ENCODE measurements at regions not wholly inside any gene's neighbourhood (a gene's known extent, or its start where the extent isn't known, plus 50 kb on each side); places are given as distances from the start of the nearest gene placed in this dataset.
"Not testable (repeated sequence)": the region's sequence is repeated elsewhere in the genome, so short reads cannot be mapped to it uniquely, and the experiment has no call there.

- no peak overlapping the region for H3K4me2 ChIP-seq
- H3K9ac ChIP-seq = no peak overlapping the region
- no peaks in the 10 kb centered on the region for H4K20me1 ChIP-seq
- no peaks in the 10 kb centered on the region for H3K27me3 ChIP-seq
- H3K4me3 ChIP-seq = no peak overlapping the region
- no peak for TF ChIP-seq Cebpa-rat (IDR thresholded peaks at IDR 0.05)
- no peaks in the 10 kb centered on the region for H3K9me3 ChIP-seq
- no peaks in the 10 kb centered on the region for H3K36me3 ChIP-seq
- no peaks in the 10 kb centered on the region for H3K4me1 ChIP-seq
- H3K27ac ChIP-seq = no peak overlapping the region
These were observed 129.2 kb upstream of the BNIP2 start for GRCh38 chr15:59818336-59818735.

- Histone ChIP-seq H3K36me3 (no peaks in the 10 kb centered on the region), H3K4me2 (no peak overlapping the region), H3K9me3 (no peaks in the 10 kb centered on the region), H3K4me3 (no peak overlapping the region), H4K20me1 (no peaks in the 10 kb centered on the region), H3K9ac (no peak overlapping the region), H3K4me1 (no peaks in the 10 kb centered on the region), H3K27me3 (no peaks in the 10 kb centered on the region), H3K27ac (no peak overlapping the region)
- TF ChIP-seq Cebpa-rat (IDR thresholded peaks at IDR 0.05) = no peak
These were observed 128.7 kb upstream of the BNIP2 start for GRCh38 chr15:59817834-59818233.

- no peak overlapping the region for H3K4me3 ChIP-seq
- no peaks in the 10 kb centered on the region for H3K9me3 ChIP-seq
- no peak for TF ChIP-seq Cebpa-rat (IDR thresholded peaks at IDR 0.05)
- no peaks in the 10 kb centered on the region for H3K27me3 ChIP-seq
- no peaks in the 10 kb centered on the region for H3K36me3 ChIP-seq
- no peaks in the 10 kb centered on the region for H4K20me1 ChIP-seq
- no peak overlapping the region for H3K27ac ChIP-seq
- H3K4me2 ChIP-seq = no peak overlapping the region
- no peaks in the 10 kb centered on the region for H3K4me1 ChIP-seq
- H3K9ac ChIP-seq = no peak overlapping the region
These were observed 127.9 kb upstream of the BNIP2 start for GRCh38 chr15:59817053-59817452.

- Histone ChIP-seq H3K9ac (no peak overlapping the region), H4K20me1 (no peaks in the 10 kb centered on the region), H3K36me3 (no peaks in the 10 kb centered on the region), H3K27me3 (no peaks in the 10 kb centered on the region), H3K4me2 (no peak overlapping the region), H3K4me3 (no peak overlapping the region), H3K4me1 (no peaks in the 10 kb centered on the region), H3K27ac (no peak overlapping the region), H3K9me3 (no peaks in the 10 kb centered on the region)
- no peak for TF ChIP-seq Cebpa-rat (IDR thresholded peaks at IDR 0.05)
These were observed 125.3 kb upstream of the BNIP2 start for GRCh38 chr15:59814409-59814808.

GRCh38 chr15:59812889-59813288 lies 123.8 kb upstream of the BNIP2 start:
- Histone ChIP-seq H3K9me3 (no peaks in the 10 kb centered on the region), H3K4me3 (no peak overlapping the region), H3K27me3 (no peaks in the 10 kb centered on the region), H3K36me3 (no peaks in the 10 kb centered on the region), H3K4me1 (no peaks in the 10 kb centered on the region), H3K9ac (no peak overlapping the region), H3K27ac (no peak overlapping the region), H4K20me1 (no peaks in the 10 kb centered on the region), H3K4me2 (no peak overlapping the region)
- no peak for TF ChIP-seq Cebpa-rat (IDR thresholded peaks at IDR 0.05)

- H3K36me3 ChIP-seq = no peaks in the 10 kb centered on the region
- H3K9ac ChIP-seq = no peak overlapping the region
- TF ChIP-seq Cebpa-rat (IDR thresholded peaks at IDR 0.05) = no peak
- H3K4me1 ChIP-seq = no peaks in the 10 kb centered on the region
- H3K9me3 ChIP-seq = no peaks in the 10 kb centered on the region
- H3K27ac ChIP-seq = no peak overlapping the region
- H3K4me2 ChIP-seq = no peak overlapping the region
- H3K27me3 ChIP-seq = no peaks in the 10 kb centered on the region
- no peak overlapping the region for H3K4me3 ChIP-seq
- no peaks in the 10 kb centered on the region for H4K20me1 ChIP-seq
These were observed 123.2 kb upstream of the BNIP2 start for GRCh38 chr15:59812250-59812870.

- not testable (repeated sequence) for H3K9ac ChIP-seq, H3K9me3 ChIP-seq, H3K4me2 ChIP-seq, H3K36me3 ChIP-seq, H3K27me3 ChIP-seq, H3K4me1 ChIP-seq, H3K27ac ChIP-seq, H3K4me3 ChIP-seq, H4K20me1 ChIP-seq
These were observed 114.3 kb upstream of the BNIP2 start for GRCh38 chr15:59803293-59803966.

GRCh38 chr15:59801649-59802048 lies 112.5 kb upstream of the BNIP2 start:
- Histone ChIP-seq H3K36me3 (no peaks in the 10 kb centered on the region), H3K4me3 (no peak overlapping the region)
- no peak for TF ChIP-seq Cebpa-rat (IDR thresholded peaks at IDR 0.05)

GRCh38 chr15:59798605-59798917 lies 109.4 kb upstream of the BNIP2 start:
- no peak overlapping the region for H3K9ac ChIP-seq
- H3K27me3 ChIP-seq = no peaks in the 10 kb centered on the region
- no peaks in the 10 kb centered on the region for H3K36me3 ChIP-seq
- H3K4me3 ChIP-seq = no peak overlapping the region
- no peak for TF ChIP-seq Cebpa-rat (IDR thresholded peaks at IDR 0.05)
- no peaks in the 10 kb centered on the region for H3K9me3 ChIP-seq
- no peaks in the 10 kb centered on the region for H4K20me1 ChIP-seq
- H3K4me2 ChIP-seq = no peak overlapping the region
- no peak overlapping the region for H3K27ac ChIP-seq
- no peaks in the 10 kb centered on the region for H3K4me1 ChIP-seq

More at GRCh38 chr15:59801649-59802048, 112.5 kb upstream of the BNIP2 start:
- no peak overlapping the region for H3K27ac ChIP-seq
- no peak overlapping the region for H3K9ac ChIP-seq
- no peak overlapping the region for H3K4me2 ChIP-seq
- no peaks in the 10 kb centered on the region for H4K20me1 ChIP-seq
- no peaks in the 10 kb centered on the region for H3K4me1 ChIP-seq
- H3K27me3 ChIP-seq = no peaks in the 10 kb centered on the region
- H3K9me3 ChIP-seq = no peaks in the 10 kb centered on the region

- no peaks in the 10 kb centered on the region for H3K36me3 ChIP-seq
- no peak overlapping the region for H3K9ac ChIP-seq
These were observed 108.9 kb upstream of the BNIP2 start for GRCh38 chr15:59797756-59798604.

More at GRCh38 chr15:59797756-59798604, 108.9 kb upstream of the BNIP2 start:
- Histone ChIP-seq H3K9me3 (no peaks in the 10 kb centered on the region), H3K27ac (no peak overlapping the region), H3K27me3 (no peaks in the 10 kb centered on the region), H3K4me1 (no peaks in the 10 kb centered on the region), H3K4me2 (no peak overlapping the region), H3K4me3 (no peak overlapping the region), H4K20me1 (no peaks in the 10 kb centered on the region)
- no peak for TF ChIP-seq Cebpa-rat (IDR thresholded peaks at IDR 0.05)
